ENCODE measurements at regions not wholly inside any gene's neighbourhood (a gene's known extent, or its start where the extent isn't known, plus 50 kb on each side); places are given as distances from the start of the nearest gene placed in this dataset.

DNA sequence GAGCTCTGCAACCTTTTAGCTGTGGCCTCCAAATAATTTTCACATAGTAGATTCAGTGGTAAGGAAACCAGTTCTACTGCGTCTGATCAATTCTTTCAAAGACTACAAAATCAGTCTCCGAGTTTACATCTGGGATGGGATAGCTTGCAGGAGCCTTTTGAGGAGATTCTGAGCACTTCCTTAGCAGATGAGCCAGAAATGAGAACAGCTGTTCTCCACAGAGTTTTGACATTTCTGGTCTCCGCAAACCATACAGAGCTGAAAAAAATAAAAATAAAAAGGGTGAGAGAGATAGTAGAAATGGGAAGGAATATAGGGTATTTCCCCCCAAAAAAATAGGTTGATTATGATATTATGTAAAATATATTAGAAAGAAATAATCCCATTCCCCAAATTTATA is 119.3 kb downstream of the LYPLAL1 start:
- no peak for FAIRE-seq
- DNase-seq (ENCODE audit: low spot score in 2 of 2), result no peak

- no peak for DNase-seq (ENCODE audit: low spot score in 2 of 2)
- FAIRE-seq, result no peak
Observed at GRCh38 chr1:219292341-219292740, 118.7 kb downstream of the LYPLAL1 start.

GRCh38 chr1:219289171-219289570 is 115.5 kb downstream of the LYPLAL1 start:
- DNase-seq (ENCODE audit: low spot score in 2 of 2) (no peak), FAIRE-seq (no peak)

DNA sequence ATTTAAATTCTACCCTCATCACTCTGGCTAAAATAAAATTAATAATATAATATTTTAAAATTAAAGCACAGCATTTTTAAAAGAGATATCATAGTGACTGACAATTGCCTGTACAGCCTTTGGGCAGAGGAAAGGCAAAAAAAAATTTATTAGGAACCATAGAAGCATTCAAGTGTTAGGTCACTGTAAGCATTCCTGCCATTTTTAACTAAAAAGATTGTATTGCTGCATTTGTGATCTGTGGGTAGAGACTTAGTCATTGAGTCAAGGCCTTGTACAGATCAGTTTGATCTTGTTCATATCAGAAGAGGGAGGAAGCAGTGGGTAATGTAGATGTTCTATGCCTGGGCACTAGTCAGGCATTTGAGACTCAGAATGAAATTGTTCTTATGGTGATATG is 109.9 kb downstream of the LYPLAL1 start:
- FAIRE-seq (no peak), DNase-seq (ENCODE audit: low spot score in 2 of 2) (no peak)

- no peak for DNase-seq (ENCODE audit: low spot score in 2 of 2)
- no peak for FAIRE-seq
Observed at GRCh38 chr1:219281831-219282230, 108.2 kb downstream of the LYPLAL1 start.

DNA sequence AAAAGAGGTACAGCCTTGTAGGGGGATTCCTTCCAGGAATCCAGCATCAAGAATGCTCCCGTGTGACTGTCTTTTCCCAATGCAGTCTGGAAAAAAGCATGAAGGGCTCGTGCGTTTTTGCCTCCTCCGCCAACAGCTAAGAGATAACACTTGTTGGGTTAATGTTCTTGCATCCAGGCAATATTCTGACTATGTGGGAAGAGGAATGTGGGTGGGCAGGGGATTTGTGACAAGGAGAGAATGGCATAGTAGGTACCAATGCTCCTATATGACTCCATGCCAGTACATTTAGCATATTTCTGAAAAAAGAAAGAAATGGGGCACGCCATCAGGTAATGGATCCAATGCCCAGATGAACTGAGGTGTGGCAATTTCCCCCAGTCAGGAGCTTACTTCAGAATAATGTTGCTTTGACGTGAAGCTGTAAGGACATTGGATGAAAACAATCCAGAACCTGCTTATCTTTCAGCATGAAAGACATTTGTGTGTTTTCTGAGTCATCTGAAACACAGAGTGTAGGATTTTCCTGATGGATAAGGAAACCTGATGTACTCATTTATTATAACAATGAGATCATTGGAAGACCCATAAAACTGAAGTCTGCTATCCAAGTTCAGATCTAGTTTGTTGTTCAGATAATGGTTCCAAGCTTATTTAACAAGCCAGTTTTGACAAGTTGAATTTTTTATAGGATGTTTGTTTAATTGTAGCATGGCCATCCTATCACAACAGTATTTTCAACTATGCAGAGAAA is 105.5 kb downstream of the LYPLAL1 start:
- FAIRE-seq, result no peak

DNA sequence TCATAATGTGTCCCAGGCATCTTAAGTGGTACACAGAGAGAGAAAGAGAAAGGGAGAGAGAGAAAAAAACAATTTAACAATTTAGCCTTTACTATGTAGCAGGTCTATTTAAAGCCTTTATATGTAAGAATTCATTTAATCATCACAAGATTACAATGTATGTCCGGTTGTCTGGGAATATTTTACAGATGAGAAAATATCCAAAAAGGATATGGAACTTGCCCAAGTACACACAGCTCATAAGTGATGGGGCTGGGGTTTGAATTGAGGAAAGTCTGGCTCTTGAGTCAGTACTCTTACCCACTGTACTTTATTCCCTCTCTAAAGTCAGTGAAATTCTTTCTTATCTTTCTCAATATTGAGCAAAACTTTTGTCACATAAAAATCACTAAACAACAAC is 104.6 kb downstream of the LYPLAL1 start:
- FAIRE-seq (no peak), DNase-seq (ENCODE audit: low spot score in 2 of 2) (no peak)

More for the DNA sequence above, 105.5 kb downstream of the LYPLAL1 start:
- no peak for DNase-seq (ENCODE audit: low spot score in 2 of 2)

DNA sequence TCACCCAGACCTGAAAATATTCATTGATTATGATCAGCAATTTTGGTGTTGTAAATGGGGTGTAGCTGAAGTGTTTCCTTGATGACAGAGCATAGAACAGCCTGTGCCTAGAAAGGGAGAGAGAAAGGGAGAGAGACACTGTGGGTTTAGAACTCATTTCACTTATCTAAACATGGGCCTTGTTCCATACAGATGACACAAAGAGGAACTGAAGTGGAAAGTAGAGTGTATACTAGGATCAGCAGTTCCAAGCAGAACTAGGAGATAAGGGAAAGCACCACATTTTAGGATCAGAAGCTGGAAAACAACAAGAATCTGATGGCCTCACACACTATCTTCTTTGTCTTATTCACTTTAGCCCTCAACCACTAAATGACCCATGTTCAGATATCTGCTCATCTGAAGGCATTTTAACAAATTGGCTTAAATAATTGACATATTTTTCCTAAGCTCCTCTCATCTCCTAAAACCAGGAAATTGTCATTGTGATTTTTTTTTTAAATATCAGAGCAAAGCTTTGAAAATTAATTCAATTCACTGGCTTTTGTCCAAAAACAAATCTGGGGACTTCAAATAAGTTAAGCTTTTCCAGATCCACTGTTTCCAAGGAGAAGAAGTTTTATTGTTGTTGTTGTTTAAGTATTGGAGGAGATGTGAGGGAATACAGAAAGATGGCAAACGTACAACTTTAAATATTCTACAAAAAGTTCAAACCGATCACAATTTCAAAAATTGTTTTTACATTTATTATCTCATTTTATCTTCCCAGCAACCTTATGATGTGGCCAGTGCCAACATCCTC is 103.8 kb downstream of the LYPLAL1 start:
- FAIRE-seq (no peak), DNase-seq (ENCODE audit: low spot score in 2 of 2) (no peak)

DNA sequence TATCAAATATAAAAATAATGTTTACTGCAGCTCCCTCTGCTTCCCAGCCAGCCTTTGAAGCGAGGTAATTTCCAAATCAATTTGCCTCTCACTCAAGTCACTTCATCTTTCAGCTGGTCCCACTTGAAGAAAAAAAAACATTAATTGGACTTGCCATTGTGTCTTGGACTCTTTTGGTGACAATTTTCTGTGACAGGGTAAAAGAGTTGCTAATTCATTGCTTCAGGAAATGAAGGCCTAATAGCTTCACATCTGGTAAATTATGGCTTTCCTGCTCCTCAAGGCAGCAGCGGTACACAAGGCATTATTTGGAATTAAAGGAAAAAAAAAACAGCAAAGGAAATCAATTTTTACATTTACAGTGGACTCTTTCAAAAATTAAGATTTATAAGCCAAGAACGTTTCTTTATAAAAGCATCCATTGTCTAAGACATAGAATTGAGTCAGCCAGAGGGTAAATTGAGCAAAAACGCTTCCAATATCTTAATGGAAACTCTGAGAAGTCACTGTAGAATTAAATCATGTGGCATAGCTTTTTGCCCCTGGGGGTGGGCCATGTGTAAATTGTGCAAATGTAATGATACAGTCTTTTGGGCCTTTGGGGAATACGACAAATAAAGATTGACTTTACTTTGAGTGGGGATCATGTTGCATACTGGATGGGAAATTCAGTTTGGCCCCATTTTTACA is 102.5 kb downstream of the LYPLAL1 start:
- DNase-seq (ENCODE audit: low spot score in 2 of 2) (no peak), FAIRE-seq (no peak)

DNA sequence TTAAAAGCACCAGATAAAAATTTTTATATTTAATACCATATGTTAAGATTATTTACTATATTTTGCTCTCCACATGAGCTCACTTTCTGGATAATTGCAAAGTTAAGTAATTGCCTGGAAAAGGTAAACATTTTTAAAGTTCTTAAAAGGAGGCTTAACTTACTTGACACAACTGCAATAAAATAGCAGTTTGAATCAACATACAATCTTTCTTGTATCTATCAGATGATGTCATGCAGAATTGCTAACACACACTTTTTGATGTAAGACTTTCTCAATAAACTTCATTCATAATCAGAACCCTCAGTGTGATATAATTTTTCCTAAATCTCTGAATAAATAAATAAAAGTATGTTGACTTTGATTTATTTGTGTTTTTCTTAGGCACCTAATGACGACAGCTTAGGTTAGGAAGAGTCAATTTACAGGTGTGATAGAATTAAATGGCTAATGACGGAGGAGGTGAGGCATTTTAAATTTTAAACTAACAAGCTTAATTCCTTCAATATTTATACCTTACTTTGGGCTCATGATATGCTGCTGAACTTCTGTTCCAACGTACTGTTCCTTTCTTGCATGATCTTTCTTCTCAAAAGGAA is 99.5 kb downstream of the LYPLAL1 start:
- DNase-seq (ENCODE audit: low spot score in 2 of 2) (no peak), FAIRE-seq (no peak)

GRCh38 chr1:219271818-219272535 is 98.3 kb downstream of the LYPLAL1 start:
- no peak for DNase-seq (ENCODE audit: low spot score in 2 of 2)
- FAIRE-seq, result no peak

DNA sequence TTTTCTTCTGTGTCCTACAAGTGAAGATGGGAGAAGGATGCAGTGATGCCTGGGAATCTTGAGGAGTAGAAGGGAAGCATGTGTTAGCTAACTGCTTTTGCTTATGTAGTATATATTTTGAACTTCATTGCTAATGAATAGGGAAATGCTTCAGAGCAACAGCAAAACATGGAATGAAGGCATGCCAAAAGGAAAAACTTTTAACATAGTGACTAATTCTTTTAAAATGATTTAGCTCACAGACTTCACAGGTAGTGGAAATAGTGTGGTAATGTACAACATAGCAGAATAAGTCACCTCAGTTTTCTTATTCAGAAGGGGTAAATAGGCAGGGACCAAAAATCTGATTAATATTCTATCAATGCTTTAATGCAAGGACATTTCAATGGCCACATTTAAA is 95.5 kb downstream of the LYPLAL1 start:
- DNase-seq (ENCODE audit: low spot score in 2 of 2), result no peak
- no peak for FAIRE-seq

- FAIRE-seq, result no peak
Observed at GRCh38 chr1:219266524-219266923, 92.8 kb downstream of the LYPLAL1 start.

DNA sequence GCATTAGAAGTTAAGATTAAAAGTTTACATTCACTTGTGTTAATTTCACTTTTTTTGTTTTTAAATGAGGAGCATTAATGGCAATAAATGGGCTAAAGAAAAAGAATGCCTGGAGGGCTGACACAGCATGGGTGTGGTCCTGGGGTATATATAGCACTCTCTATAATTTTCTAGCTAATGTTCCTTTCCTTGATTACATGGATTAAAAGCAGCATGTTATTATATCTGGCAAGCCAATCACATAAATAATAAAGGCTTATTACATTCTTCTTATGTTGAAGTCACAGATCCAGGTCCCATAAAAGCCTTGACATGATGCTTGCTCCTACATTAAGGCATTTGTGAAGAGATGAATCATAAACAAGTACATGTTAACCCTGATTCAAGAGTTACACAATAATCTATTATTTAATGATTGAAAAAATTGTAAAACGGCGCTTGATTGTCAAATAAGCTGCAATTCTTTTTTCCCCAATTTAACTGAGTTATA is 91.4 kb downstream of the LYPLAL1 start:
- DNase-seq (ENCODE audit: low spot score in 2 of 2) (no peak), FAIRE-seq (no peak)

More at GRCh38 chr1:219266524-219266923, 92.8 kb downstream of the LYPLAL1 start:
- no peak for DNase-seq (ENCODE audit: low spot score in 2 of 2)

GRCh38 chr1:219264561-219264960 is 90.9 kb downstream of the LYPLAL1 start:
- DNase-seq (ENCODE audit: low spot score in 2 of 2) (no peak), FAIRE-seq (no peak)

Measured in frontal cortex (tissue), 3 donors.